CD4-positive, alpha-beta T cell (primary cell): ENCODE measurements at regions not wholly inside any gene's neighbourhood (a gene's known extent, or its start where the extent isn't known, plus 50 kb on each side); places are given as distances from the start of the nearest gene placed in this dataset.

Experiments used
- ATAC-seq: fragments of 200-7000 bp; cut with Tn5 transposase; one replicate; pipeline ENCODE4 v1.10.0; 2022; ENCODE audit warnings: mild to moderate bottlenecking; ENCODE audit not compliant: poor library complexity
- CTCF ChIA-PET: fragments of 350-600 bp; sonication (Branson Sonifier 250); formaldehyde crosslinking; loops from one replicate; lab custom pipeline; 2021; ENCODE audit warnings: antibody characterized with exemption, inconsistent platforms; lab: Charles Lee
- POLR2A ChIA-PET: fragments of 350-600 bp; sonication (Branson Sonifier 250); formaldehyde crosslinking; loops from one replicate; lab custom pipeline; 2021; ENCODE audit warnings: antibody characterized with exemption, inconsistent platforms; lab: Charles Lee
- DNase-seq, 14 experiments: peaks; one replicate each; pipeline ENCODE4 v3.0.0-alpha.2; 2013 to 2020; ENCODE audit warnings: mixed read lengths in 2 of 14
- H3K27ac ChIP-seq, 2 donors: one replicate each; pipeline versions ENCODE4 v1.5.1 to v1.7.0; 2013; ENCODE audit warnings: low read length in 2 of 2, low read depth in 1 of 2, mild to moderate bottlenecking in 1 of 2
- H3K27me3 ChIP-seq, 2 experiments: 1 replicate in 1 of 2; 2 replicates in 1 of 2; pipeline versions ENCODE4 v1.6.1 to v1.7.0; 2013; ENCODE audit warnings: low read length in 2 of 2, control low read depth in 1 of 2, mild to moderate bottlenecking in 1 of 2, moderate library complexity in 1 of 2; ENCODE audit not compliant: insufficient read depth in 2 of 2, control insufficient read depth in 1 of 2
- H3K36me3 ChIP-seq: one replicate; pipeline ENCODE4 v1.6.1; 2013; ENCODE audit warnings: low read length, control low read depth; ENCODE audit not compliant: insufficient read depth
- H3K4me1 ChIP-seq: one replicate; pipeline ENCODE4 v1.6.1; 2013; ENCODE audit warnings: low read length, control low read depth; ENCODE audit not compliant: insufficient read depth
- H3K4me3 ChIP-seq: one replicate; pipeline ENCODE4 v1.5.1; 2013; ENCODE audit warnings: mild to moderate bottlenecking, low read length, moderate library complexity
- H3K9me3 ChIP-seq, 2 experiments: 1 replicate in 1 of 2; 2 replicates in 1 of 2; pipeline versions ENCODE4 v1.6.1 to v1.7.0; 2013; ENCODE audit warnings: low read length in 2 of 2, mild to moderate bottlenecking in 2 of 2, control low read depth in 1 of 2, moderate library complexity in 1 of 2; ENCODE audit not compliant: control insufficient read depth in 1 of 2, insufficient read depth in 1 of 2
- H3K27ac Mint-ChIP-seq: one replicate; pipeline ENCODE4 v1.8.0; 2020; ENCODE audit warnings: mixed read lengths
- H3K27me3 Mint-ChIP-seq: one replicate; pipeline ENCODE4 v1.8.0; 2021; ENCODE audit warnings: mixed read lengths
- H3K36me3 Mint-ChIP-seq: one replicate; pipeline ENCODE4 v1.8.0; 2021; ENCODE audit warnings: low read depth, mixed read lengths
- H3K4me1 Mint-ChIP-seq: one replicate; pipeline ENCODE4 v1.8.0; 2021; ENCODE audit warnings: low read depth, mixed read lengths
- H3K4me3 Mint-ChIP-seq: one replicate; pipeline ENCODE4 v1.8.0; 2020; ENCODE audit warnings: mild to moderate bottlenecking, mixed read lengths
- H3K9me3 Mint-ChIP-seq: one replicate; pipeline ENCODE4 v1.8.0; 2020; ENCODE audit warnings: mixed read lengths
- CTCF ChIP-seq: fragments of 200-600 bp; IDR thresholded peaks from one replicate; pipeline ENCODE4 v1.8.0; 2022; ENCODE audit warnings: antibody characterized with exemption, mild to moderate bottlenecking
- intact Hi-C, 2 experiments: fragments of 100-400 bp; cut with DNase I in 1 of 2; cut with micrococcal nuclease in 1 of 2; formaldehyde crosslinking; loops; one replicate each; pipeline versions ENCODE4 v1.15.1 to v1.9.0; 2023 to 2025; cut with DNase I, micrococcal nuclease

- ChIA-PET CTCF (no interaction called here), POLR2A (interaction anchor here (0.6 kb wide), 1 partner anchor 51 kb away, joined by 3 read pairs; no protein-coding TSS in a partner anchor)
- Histone ChIP-seq H3K27ac (no peak overlapping the region), H3K36me3 (no peaks in the 10 kb centered on the region), H3K4me1 (no peaks in the 10 kb centered on the region), H3K4me3 (no peak overlapping the region), H3K27me3 (peaks cover 22 to 35% of the 10 kb centered on the region in 2 experiments), H3K9me3 (peaks cover 0 to 10% of the 10 kb centered on the region in 2 experiments)
- Mint-ChIP-seq H3K9me3 (no peaks in the 10 kb centered on the region), H3K27me3 (peaks cover 81% of the 10 kb centered on the region), H3K4me1 (no peaks in the 10 kb centered on the region), H3K27ac (no peak overlapping the region), H3K36me3 (no peaks in the 10 kb centered on the region), H3K4me3 (no peak overlapping the region)
- DNase-seq (no peak), ATAC-seq (no peak)
- intact Hi-C loops = no loop called here
- TF ChIP-seq CTCF = no peak
These were observed 62.4 kb upstream of the WNT4 start for GRCh38 chr1:22204989-22205913.

GRCh38 chr1:22206551-22207125, 63.7 kb upstream of the WNT4 start:
- intact Hi-C loops = no loop called here
- peaks cover 28 to 42% of the 10 kb centered on the region in 2 experiments for H3K27me3 ChIP-seq
- Mint-ChIP-seq H3K36me3 (no peaks in the 10 kb centered on the region), H3K4me3 (no peak overlapping the region), H3K9me3 (no peaks in the 10 kb centered on the region), H3K27me3 (peaks cover 89% of the 10 kb centered on the region), H3K27ac (no peak overlapping the region), H3K4me1 (no peaks in the 10 kb centered on the region)
- TF ChIP-seq CTCF = no peak
- H3K27ac ChIP-seq = no peak overlapping the region
- DNase-seq (no peak), ATAC-seq (no peak)
- CTCF ChIA-PET = no interaction called here
- no peak overlapping the region for H3K4me3 ChIP-seq
- no peaks in the 10 kb centered on the region for H3K4me1 ChIP-seq
- peaks cover 0 to 10% of the 10 kb centered on the region in 2 experiments for H3K9me3 ChIP-seq
- POLR2A ChIA-PET = no interaction called here
- H3K36me3 ChIP-seq = no peaks in the 10 kb centered on the region

DNA sequence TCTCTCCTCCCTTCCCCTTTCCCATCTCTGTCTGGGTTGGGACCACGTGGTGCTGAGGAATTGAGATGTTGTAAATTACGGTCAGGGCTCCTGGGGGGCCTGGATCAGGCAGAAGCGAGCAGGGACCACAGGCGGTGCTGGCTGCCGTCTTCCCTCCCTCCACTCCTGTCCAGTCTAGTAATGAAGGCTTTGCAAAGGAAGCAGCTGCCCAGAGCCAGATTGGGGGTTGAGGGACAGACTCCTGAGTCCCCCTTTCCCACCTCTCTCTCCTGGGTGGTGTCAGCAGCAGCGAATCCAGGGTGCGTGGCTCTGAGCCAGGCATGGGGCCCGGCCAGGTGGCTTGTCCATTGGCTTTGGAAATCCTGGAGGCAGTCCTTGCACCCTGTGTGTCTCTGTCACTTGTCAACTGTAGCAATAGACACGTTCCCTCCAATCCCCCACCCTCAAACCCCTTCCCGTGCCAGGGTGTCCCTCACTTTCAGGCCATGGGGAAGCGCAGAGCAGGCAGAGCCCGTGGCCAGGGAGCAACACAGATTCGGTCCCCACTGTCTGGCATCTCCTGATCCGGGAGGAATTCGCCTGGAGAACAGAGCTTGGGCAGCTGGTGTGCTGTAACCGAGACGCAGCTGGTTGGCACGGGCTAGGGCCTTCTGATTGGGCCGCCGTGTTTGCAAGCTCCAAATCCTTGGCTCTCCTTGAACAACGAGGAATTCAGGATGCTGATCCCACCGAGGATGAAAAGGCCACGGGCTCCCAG, 64.8 kb upstream of the WNT4 start:
- intact Hi-C loops = no loop called here
- no peaks in the 10 kb centered on the region for H3K36me3 ChIP-seq
- ChIA-PET CTCF (no interaction called here), POLR2A (no interaction called here)
- no peak overlapping the region for H3K27ac Mint-ChIP-seq
- peaks cover 92% of the 10 kb centered on the region for H3K27me3 Mint-ChIP-seq
- DNase-seq (no peak), ATAC-seq (no peak)
- no peak overlapping the region for H3K27ac ChIP-seq
- H3K4me1 Mint-ChIP-seq = no peaks in the 10 kb centered on the region
- no peak overlapping the region for H3K4me3 Mint-ChIP-seq
- H3K36me3 Mint-ChIP-seq = no peaks in the 10 kb centered on the region
- H3K4me3 ChIP-seq = no peak overlapping the region
- no peaks in the 10 kb centered on the region for H3K9me3 Mint-ChIP-seq
- peaks cover 0 to 10% of the 10 kb centered on the region in 2 experiments for H3K9me3 ChIP-seq
- H3K4me1 ChIP-seq = no peaks in the 10 kb centered on the region
- H3K27me3 ChIP-seq = peaks cover 33 to 51% of the 10 kb centered on the region in 2 experiments
- no peak for TF ChIP-seq CTCF
